ENCODE measurements at regions not wholly inside any gene's neighbourhood (a gene's known extent, or its start where the extent isn't known, plus 50 kb on each side); places are given as distances from the start of the nearest gene placed in this dataset.
"Not testable (repeated sequence)": the region's sequence is repeated elsewhere in the genome, so short reads cannot be mapped to it uniquely, and the experiment has no call there.

DNA sequence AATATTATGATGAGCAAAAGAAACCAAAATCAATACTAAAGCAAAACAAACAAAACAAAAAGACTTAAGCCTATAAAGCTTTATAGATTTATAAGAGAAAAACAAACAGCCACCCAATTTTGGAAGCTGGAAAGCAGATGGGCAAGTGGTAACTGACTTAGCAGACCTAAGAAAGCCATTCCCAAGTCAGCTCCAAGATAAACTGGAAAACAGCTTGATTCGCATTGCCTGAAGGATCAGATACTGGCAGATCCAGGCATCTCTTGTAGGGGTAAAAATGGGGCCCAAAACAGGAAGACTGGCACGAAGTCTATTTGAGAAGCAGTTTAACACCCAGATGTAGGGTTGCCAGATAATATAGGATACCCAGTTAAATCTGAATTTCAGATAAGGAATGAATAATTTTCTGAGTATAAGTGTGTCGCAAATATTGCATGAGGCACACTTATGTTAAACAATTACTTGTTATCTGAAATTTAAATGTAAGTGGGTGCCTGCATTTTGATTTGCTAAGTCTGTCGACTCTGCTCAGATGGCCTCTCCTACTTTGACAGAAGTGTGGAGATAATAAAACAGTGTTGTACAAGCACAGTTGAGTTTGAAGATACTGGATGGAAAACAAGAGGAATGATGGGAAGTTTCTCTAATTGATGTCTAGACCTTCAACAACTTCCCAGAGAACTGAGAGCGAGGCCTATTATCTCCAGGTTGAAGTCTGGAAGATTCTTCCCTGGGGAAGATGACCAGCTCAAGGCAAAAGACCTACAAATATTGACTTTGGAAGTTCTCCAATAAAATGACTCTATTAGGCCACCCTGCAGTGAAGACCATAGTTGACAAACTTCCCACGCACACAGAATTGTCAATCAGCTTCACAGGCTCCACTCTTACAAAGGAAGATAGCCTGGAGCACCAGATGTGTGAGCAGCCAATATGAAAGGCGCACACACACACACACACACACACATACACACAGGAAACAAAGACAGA lies 113.4 kb downstream of the FAM50B start:
- DNase-seq (ENCODE audit: low read depth) = no peak

DNA sequence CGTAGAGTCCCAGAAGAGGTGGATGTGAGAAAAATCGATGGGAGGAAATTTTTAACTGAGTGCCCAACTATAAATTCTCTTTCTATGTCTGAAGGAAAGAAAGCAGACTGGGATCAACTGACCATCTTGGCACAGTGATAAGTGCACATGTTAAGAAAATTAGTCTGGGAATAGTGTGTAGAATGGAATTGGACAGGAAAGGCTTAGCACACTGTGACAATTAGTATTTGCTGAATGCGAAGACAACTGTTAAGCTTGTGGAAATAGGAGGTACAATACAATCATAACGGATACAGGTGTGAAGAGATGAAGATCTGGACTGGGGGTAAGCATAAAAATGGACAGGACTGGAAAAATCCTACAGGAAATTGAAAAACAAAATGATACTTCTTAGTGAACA lies 114.3 kb downstream of the FAM50B start:
- no peak for DNase-seq (ENCODE audit: low read depth)

DNA sequence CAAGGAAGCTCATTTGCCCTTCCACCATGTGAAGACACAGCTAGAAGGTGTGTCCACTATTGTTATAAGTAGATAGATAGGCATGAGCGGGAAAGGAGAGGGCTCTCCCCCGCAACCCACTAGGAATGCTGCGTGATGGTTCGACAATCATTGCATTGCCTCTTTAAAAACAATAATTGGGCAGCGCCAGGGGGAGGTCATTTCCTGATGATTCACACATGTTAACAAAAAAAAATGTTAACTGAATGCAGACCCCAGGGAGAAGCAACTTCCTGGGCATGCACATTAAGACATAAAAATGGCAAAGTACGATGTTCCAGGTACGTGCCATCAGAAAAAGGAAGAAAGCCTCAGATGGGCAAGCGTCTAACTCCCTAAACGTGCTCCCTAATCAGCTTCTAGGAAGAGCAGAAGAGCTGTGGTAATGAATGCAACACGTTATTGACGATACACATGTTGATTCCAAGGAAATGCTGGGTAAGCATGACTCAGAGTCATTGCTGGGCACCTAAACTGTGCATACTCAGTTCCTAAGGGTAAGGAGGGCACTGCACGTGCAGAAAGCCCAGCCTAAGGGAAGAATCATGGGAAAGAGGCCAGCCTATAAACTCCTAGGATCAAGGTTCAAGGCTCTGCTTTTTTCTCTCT lies 113.7 kb downstream of the FAM217A start:
- DNase-seq (ENCODE audit: low read depth) = no peak

DNA sequence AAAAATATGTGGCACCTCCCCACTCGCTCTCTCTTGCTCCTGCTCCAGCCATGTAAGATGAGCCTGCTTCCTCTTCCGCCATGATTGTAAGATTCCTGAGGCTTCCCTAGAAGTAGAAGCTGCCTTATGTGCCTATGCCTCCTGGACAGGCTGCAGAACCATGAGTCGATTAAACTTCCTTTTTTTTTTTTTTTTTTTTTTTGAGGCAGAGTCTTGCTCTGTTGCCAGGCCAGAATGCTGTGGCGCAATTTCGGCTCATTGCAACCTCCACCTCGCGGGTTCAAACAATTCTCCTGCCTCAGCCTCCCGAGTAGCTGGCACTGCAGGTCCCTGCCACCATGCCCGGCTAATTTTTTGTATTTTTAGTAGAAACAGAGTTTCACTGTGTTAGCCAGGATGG lies 112.5 kb downstream of the FAM217A start:
- DNase-seq (ENCODE audit: low read depth) = no peak

DNA sequence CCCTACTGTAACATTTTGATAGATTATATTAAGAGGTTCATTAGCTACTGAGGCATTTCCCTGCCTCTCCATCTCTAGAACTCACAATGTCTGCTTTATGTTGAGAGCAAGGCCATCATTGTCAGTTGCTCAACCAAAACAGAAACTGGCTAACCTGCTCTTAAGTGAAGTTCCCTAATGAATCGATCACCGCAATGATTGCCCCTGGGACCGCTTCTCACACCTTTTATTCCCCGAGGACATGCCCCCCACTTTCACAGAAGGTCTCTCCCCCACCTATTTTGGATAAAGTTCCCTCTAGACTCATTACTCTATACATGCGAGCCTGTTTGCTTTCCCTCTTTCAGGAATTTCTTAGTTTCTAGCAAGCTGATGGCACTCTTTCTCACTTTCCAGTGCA lies 108.8 kb downstream of the FAM217A start:
- no peak for DNase-seq (ENCODE audit: low read depth)

DNA sequence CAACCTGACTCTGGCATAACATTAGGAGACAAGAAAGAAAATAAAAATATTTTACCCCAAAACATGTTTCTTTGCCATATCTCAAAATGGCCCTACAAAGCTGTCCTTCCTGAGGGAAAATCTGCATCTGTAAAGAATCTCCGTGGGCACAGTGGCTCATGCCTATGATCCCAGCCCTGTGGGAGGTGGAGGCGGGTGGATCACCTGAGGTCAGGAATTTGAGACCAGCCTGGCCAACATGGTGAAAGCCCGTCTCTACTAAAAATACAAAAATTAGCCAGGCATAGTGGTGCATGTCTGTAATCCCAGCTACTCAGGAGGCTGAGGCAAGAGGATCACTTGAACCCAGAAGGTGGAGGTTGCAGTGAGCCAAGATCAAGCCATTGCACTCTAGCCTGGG lies 105.8 kb downstream of the FAM217A start:
- DNase-seq (ENCODE audit: low read depth) = not testable (repeated sequence)

DNA sequence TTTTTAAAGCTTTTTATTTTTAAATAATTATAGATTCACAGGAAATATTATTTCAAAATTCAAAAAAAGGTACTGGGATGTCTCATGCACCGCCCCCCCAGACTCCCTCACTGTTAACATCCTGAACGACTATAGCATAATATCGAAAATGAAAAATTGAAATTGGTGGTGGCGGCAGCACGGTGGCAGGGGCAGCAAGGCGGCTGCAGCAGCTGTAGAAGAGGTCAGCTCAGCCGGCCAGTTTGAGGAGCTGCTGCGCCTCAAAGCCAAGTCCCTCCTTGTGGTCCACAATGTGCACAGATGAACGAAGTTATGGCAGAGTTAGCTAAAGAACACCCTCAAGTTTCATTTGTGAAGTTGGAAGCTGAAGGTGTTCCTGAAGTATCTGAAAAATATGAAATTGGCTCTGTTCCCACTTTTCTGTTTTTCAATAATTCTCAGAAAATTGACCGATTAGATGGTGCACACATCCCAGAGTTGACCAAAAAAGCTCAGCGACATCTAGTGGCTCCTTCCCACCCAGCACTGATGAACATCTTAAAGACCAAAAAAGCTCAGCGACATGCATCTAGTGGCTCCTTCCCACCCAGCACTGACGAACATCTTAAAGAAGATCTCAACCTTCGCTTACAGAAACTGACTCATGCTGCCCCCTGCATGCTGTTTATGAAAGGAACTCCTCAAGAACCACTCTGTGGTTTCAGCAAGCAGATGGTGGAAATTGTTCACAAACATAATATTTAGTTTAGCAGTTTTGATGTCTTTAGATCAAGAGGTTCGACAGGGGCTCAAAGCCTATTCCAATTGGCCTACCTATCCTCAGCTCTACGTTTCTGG lies 100.8 kb downstream of the FAM217A start:
- peak; percentile 17 for DNase-seq (ENCODE audit: low read depth)

DNA sequence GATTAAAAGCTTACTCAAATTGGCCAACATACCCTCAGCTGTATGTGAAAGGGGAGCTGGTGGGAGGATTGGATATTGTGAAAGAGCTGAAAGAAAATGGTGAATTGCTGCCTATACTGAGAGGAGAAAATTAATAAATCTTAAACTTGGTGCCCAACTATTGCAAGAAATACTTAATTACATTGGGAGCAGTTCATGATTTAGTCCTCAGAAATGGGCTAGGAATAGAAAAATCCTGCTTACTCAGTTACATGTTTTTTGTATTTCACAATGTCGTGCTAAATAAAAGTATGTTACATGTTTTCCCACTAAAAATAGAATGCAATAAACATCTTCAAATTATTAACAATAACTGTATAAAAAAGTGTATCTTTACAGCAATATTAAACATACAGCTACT lies 100.0 kb downstream of the FAM217A start:
- not testable (repeated sequence) for DNase-seq (ENCODE audit: low read depth)

DNA sequence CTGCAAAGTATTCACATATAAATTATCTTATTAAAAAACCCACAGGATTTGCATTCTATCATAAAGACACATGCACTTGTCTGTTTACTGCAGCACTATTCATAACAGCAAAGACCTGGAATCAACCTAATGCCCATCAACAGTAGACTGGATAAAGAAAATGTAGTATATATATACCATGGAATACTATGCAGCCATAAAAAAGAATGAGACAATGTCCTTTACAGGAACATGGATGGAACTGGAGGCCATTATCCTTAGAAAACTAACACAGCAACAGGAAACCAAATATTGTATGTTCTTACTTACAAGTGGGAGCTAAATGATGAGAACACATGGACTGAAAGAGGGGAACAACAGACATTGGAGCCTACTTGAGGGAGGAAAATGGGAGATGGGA lies 97.0 kb downstream of the FAM217A start:
- DNase-seq (ENCODE audit: low read depth) = no peak

DNA sequence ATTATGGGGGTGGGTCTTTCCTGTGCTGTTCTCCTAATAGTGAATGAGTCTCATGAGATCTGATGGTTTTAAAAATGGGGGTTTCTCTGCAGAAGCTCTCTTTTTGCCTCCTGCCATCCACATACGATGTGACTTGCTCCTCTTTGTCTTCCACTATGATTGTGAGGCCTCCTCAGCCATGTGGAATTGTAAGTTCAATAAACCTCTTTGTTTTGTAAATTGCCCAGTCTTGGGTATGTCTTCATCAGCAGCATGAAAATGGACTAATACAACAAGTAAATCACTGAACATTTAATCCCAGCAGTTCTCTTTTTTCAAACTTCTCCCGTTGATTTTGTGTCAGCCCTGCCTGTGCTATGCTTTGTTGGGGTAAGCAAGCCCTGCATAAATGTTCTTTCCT lies 95.2 kb downstream of the FAM217A start:
- DNase-seq (ENCODE audit: low read depth) = no peak

DNA sequence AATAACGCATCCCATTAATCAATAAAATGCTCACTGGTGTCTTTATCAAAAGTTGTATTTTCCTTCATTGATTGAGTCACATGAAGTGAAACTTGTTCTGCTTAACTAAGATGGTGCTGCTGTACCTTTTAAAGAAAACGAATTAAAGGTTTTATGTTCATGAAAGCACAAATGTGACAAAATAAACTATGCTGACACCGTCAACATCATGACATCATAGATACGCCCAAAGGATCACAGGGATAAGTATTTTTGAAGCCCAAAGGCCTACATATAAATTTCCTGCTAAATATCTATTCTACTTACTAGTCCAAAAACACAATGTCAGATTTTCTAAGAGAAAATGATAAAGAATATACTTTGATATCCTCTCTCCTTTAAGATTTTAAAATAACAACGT lies 94.4 kb downstream of the FAM217A start:
- no peak for DNase-seq (ENCODE audit: low read depth)

DNA sequence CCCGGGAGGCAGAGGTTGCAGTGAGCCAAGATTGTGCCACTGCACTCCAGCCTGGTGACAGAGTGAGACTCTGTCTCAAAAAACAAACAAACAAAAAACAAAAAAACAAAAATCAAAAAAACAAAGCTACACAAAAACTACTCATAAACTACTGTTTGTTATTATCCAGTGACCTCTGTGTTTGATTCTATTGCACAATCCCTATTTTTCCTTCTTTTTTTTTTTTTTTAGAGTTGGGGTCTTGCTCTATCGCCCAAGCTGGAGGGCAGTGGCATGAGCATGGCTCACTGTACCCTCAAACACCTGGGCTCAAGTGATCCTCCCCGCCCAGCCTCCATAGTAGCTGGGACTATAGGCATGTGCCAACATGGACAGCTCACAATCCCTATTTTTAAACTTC lies 92.7 kb downstream of the FAM217A start:
- DNase-seq (ENCODE audit: low read depth) = no peak

DNA sequence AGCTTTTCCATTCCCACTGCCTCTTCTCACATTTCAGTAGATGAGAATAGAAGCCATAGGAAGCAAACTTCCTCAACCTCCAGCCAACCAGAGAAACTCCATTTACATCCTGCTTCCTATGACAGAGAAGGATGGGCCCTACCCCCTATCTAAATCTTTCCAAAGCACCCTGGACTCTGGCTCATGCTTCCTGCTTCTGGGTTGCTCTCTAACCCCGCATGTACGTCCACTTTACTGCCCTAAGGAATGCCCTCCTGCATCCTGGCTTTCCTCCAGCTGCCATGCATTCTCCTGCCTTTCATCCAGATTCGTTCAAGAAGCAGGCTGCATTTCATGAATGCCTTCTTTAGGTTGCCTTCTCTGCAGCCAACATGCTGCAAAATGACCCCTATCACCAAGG lies 91.9 kb downstream of the FAM217A start:
- no peak for DNase-seq (ENCODE audit: low read depth)

DNA sequence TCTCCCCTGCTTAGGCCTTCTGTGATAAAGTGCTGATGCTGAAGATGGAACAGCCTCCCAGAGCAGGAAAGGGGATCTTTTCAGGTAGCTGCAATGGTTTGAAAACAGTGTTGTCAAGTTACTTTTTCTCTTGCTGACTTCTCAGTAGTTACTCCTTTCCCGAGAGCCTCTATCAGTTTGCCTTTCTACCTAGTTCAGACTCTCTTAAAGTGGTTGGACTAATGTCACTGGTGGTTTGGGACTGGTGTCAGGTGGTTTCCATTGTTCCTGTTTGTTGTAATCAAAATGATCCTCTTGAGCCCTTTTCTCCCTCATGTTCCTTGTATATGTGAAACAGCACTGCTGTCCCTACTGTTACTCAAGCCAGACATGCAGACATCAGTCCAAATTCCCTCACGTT lies 91.4 kb downstream of the FAM217A start:
- no peak for DNase-seq (ENCODE audit: low read depth)

DNA sequence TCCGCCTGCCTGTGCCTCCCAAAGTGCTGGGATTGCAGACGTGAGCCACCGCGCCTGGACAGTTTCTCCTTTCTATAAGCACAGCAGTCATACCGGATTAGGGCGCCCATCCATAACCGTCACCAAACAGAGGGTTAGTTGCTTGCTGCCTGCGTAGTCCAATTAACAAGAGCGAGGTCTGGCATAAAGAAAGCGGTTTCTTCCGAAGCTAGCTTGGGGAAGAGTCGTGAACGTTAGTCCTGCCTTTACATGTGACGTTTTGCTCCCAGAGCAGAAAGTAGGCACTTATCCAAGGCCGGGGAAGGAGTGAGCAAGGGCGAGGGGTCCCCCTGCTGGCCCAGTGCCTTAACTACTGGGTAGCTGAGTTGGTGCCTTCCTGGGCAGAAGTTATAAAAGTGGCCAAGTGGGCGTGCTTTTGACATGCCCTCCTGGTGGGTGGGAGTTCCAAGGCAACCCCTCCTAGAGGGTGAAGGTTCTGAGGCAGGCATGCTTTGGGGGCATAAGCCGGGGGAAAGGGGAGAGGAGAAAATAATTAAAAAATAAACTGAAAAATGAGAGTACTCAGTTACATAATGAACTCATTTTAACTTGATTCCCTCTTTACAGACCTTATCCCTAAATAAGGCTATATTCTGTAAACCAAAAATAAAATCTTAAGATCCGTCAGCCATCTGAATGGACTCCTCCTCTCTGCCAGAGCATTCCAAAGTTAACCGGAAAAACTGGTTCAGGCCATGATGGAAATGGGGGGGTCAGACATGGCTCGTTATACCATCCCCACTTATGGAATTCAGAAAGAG lies 88.0 kb downstream of the FAM217A start:
- DNase-seq (ENCODE audit: low read depth) = peak; percentile 62

DNA sequence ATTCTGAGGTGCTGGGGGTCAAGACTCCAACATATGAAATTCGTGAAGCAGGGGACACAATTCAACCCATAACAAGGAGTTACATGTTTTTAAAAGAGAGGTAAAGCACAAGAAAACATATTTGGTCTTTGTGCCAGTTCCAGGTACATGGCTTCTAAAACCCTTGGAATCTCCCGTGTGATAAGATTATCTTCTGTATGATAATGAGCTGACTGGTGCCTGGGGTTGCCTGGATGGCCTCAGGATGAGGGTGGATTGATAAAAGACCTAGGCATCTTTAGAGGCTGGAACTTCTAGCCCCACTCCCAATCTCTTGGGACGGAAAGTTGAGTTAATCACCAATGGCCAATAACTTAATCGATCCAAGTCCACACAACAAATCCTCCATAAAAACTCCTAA lies 87.0 kb downstream of the FAM217A start:
- DNase-seq (ENCODE audit: low read depth) = no peak

DNA sequence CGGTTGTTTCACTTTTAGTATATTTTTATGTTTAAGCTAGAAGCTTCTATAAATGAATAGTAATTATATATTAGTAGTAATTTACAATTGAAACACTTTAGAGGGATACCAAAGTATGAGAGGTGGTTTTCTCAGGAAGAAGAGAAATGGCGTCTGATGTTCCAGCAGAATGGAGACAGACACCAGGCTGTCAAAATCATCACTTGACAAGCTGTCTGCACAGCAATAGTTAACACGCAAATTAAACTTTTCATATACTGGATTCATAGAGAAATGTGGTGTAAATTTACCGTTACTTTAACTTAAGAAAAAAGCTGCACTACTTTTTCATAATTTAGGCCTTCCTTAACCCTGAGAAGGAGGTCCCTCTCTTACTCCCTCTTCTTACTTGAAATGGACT lies 82.6 kb downstream of the FAM217A start:
- no peak for DNase-seq (ENCODE audit: low read depth)

DNA sequence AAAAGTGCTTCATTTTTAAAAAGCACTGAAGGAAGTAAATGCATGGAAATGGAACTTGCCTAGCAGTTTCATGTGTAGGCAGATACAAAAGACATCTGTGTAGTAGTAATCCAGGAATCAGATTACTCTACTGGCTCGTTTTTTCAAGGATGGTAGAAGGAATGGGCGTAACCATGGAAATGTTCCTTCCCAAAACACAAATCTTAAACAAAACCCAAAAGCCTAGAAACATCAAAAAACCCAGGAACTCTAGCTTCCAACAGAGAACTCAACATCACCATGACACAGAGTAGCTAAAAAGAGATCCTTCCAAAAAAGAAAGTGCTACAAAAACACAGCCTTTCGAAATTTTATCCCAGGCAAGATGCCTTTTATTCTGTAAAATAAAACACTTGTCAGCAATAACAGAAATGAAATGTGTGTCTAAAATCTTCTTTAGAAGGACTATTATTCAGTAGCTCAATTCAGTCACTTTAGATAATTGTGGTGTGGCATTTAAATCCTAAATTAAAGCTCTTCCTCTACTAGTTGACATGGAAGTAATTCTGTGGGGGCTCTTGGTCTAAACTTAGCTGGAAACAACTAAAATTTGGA lies 81.7 kb downstream of the FAM217A start:
- DNase-seq (ENCODE audit: low read depth) = no peak

DNA sequence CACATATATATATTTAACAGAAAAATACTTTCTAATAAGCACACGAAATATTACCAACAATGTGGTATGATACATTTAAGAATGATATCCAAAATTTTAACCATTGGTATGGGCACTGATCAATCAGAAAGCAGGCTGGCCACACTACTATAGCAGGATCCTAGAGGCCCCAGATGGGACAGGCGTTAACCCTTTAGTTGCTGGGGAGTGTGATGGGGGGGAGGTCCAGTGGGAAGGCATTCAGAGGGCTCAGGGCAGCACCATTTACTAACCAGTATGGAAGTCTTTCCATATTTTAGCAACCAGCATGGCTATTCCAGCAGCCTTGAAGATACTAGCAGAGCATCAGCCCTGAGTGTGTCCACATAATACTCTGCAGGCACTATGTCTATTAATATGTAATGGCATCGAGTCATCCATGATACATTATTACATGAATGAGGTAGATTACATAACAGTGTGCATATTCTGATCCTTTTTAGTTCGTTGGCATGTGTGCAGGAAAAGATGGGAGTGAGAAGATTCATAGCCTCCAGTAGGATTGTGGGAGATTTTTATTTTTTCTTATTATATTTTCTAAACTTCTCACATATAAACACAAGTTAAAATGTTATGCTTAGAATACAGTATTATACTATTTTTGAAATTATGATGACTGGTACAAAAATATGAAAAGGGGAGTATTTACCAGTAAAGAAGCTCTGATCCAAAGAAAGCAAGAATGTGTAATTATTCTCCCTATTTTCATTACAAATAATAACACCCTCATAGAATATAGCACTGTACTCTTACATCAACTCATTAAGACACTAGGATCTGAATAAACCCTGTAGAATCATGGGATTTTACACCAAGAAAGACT lies 78.9 kb downstream of the FAM217A start:
- no peak for DNase-seq (ENCODE audit: low read depth)

DNA sequence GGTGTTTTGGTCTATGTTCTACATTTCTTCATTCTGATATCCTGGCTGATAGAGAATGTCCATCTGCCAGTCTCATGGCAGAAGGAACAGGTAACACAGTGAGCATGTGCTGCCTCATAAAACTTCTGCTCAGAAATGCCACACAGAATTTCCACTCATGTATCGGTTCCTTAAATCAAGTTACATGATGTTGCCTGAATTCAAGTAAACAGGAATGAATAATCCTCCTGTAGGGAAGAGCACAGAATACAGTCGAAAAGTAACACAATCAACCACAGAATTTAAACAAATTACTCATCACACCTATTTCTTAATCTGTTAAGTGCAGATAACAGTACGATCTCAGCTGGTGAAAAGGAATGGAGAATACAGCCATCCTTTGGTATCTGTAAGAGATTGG lies 74.7 kb downstream of the FAM217A start:
- DNase-seq (ENCODE audit: low read depth) = no peak
